ENCODE measurements at regions not wholly inside any gene's neighbourhood (a gene's known extent, or its start where the extent isn't known, plus 50 kb on each side); places are given as distances from the start of the nearest gene placed in this dataset.

GRCh38 chr2:211237586-211238275 lies 681.3 kb downstream of the CPS1 start:
- no peak for DNase-seq

DNA sequence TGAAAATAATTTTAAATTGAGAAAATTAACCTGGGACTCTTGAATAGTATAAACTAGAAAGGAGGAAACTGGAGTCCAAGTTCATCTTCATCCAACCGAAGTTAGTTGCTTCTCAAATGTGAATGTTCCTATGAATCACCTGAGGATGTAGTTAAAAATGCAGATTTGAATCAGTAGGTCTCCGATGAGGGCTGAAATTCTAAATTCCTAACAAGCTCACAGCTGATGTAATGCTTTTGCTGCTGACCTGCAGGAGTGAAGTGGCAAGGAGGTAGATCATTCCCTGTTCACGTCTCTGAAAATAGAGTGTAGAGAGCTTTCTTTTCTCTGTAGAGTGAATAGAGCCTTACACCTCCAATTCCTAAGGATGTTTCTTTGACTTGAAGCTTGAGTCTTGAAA lies 685.5 kb downstream of the CPS1 start:
- DNase-seq, result no peak

DNA sequence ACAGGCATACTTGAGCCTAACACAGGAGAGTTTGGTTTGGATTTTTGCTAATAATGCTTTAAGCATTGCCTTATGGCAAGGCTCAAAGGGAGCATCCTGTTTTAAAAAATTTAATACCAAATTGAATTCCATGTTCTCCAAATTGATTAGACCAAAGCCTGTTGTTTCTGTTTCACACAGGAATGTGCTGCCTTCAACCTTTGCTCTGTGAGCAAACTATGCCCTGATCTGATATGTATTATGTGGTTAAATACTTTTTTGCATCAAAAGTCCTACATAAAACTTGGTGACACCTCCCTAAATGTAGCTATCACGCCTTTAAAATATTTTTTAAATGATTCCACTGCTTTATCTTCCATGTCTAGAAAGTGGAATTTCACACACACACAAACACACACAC lies 691.4 kb downstream of the CPS1 start:
- DNase-seq, result no peak

GRCh38 chr2:211248841-211249240 lies 692.4 kb downstream of the CPS1 start:
- DNase-seq, result no peak

DNA sequence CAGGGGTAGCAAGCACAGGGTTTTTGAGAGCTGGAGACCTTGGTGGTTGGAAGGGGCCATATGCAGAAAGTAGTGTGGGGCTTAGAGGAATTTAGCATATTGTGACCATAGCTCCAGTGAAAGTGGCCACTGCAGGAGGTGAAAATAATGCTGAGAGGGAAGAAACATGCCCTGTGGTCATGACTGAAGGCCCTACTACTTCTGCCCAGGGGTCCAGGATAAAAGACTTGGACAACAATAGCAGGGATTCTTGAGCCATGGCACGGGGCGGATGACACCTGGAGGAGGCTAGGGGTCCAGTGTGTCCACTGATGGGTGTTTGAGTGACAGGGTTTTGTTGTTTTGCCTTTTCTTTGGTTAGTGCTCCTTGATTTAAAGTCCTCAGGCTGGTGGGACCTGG lies 694.6 kb downstream of the CPS1 start:
- no peak for DNase-seq

GRCh38 chr2:211258646-211259335 lies 702.4 kb downstream of the CPS1 start:
- DNase-seq, result no peak

DNA sequence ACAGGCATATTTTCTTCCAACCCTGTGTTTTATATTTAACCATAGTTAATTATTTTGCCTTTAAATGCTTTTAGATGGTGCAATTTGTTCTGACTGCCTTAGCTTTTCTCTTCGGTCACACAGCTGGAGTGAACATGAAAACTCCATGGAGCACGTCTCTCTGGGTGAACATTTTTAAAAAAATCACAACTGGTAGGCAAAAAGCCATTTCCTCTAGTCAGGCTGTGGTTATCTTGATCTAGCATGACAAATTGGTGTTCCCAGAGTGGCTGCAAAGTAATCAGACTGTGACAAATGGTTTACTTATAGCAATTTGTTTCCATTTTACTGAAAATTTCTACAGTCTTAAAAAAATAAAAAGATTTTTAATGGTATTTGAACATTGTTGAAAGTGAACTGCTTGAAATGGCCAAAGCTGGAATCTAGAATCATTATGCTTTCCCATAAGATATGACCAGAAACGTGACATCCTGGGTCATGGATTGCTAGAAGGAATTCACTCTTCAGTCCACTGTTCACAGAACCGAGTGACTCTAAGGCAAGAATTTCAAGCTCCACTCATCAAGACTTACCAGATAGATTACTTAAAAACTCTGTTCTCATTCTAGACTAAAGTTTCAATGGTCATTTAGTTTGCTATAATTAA lies 703.6 kb downstream of the CPS1 start:
- no peak for DNase-seq

DNA sequence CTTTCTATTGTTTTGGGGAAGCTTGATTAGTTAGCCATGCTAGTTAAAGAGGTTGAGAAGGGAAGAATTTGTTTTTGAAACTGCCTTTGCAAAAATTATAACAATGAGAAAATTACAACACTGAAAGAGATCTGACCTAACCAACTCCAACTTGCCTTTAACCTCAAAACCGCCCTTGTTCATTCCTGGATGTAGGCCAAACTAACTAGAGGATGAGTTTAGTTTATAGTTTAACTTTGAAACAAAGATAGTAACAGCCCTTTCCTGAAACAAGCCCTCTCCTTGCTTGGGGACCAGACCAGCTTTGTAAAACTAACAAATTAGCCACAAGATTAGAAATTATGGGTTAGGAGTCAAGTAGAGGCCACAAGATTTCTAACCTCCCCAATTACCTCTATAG lies 713.9 kb downstream of the CPS1 start:
- DNase-seq, result no peak

- DNase-seq, result no peak
Measured at GRCh38 chr2:211281430-211282073, 725.2 kb downstream of the CPS1 start.

GRCh38 chr2:211302676-211303075 lies 746.3 kb downstream of the CPS1 start:
- no peak for DNase-seq

DNA sequence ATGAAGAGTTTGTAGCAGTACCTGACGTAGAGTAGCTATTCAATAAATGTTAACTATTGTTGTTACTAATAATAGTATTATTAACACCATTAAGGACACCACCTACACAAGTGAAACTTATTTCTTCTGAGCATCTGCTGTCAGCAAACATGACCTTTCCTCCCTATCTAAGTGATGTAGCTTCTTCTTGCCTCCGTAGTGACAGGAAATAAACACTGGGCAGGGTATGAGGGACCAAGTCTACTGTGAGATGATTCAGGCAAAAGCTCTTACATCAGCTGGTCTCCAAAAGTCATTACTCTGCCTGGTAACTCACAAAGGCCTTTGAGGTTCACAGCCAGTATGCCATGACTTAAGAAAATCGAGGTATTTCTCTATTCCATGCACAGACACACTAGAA lies 750.5 kb downstream of the CPS1 start:
- DNase-seq, result no peak
